Stimulated activated CD8-positive, alpha-beta memory T cell treated with anti-CD3 and anti-CD28 coated beads, Interleukin-4, amount 100 ng/mL, for 4 hours (primary cell): ENCODE measurements at regions not wholly inside any gene's neighbourhood (a gene's known extent, or its start where the extent isn't known, plus 50 kb on each side); places are given as distances from the start of the nearest gene placed in this dataset.
"Not testable (repeated sequence)": the region's sequence is repeated elsewhere in the genome, so short reads cannot be mapped to it uniquely, and the experiment has no call there.

Experiments used
- DNase-seq, 2 donors: peaks; one replicate each; pipeline ENCODE4 v3.0.0-alpha.2; 2020; ENCODE audit warnings: low read depth in 2 of 2, low spot score in 1 of 2

DNA sequence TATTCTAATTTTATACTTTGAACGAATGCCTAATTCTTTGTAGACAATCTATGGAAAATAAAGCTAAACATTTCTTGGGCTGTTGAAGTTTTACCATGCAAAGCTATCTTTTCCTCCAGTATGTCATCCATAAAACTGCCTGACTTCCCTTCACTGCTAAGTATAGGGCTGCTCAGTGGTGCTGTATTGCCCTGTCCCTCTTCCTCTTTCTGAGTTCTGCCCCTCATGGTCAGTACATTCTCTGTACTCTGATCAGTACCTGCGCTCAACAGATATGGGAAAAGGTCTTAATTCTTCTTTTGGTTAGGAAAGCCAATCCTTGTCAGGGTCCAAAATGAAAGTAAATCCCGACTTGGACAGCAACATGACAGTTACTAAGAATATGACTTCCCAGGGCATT, 321.9 kb downstream of the RAD51AP2 start:
- DNase-seq = no peak

DNA sequence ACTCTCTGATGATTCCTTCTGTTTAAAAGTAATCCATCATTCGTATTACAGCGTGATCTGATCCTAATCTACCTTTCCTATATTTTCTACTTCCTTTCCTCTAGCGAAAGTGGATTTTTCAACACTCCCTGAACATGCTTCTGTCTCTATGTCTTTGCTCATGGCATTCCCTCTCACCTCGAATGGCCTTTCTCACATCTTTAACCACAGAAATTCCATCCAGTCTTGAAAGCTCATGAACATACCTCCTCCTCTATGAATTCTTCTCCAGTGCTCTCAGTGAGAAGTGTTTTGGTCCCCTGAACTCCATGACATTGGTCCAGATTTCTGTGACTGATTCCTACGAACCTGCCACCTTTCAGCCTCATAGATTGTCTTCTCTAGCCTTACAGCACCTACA, 323.2 kb downstream of the RAD51AP2 start:
- no peak for DNase-seq

GRCh38 chr2:17194083-17194482, 324.2 kb downstream of the RAD51AP2 start:
- DNase-seq = no peak

DNA sequence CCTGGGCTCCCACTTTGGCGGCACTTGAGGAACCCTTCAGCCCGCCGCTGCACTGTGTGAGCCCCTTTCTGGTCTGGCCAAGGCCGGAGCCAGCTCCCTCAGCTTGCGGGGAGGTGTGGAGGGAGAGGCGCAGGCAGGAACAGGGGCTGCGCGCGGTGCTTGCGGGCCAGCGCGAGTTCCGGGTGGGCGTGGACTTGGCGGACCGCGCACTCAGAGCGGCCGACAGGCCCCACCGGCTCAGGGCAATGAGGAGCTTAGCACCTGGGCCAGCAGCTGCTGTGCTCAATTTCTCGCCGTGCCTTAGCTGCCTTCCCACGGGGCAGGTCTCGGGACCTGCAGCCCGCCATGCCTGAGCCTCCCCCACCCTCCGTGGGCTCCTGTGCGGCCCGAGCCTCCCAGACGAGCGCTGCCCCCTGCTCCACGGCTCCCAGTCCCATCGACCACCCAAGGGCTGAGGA, 324.8 kb downstream of the RAD51AP2 start:
- not testable (repeated sequence) for DNase-seq

- no peak for DNase-seq
Observed at GRCh38 chr2:17191223-17191622, 327.0 kb downstream of the RAD51AP2 start.

DNA sequence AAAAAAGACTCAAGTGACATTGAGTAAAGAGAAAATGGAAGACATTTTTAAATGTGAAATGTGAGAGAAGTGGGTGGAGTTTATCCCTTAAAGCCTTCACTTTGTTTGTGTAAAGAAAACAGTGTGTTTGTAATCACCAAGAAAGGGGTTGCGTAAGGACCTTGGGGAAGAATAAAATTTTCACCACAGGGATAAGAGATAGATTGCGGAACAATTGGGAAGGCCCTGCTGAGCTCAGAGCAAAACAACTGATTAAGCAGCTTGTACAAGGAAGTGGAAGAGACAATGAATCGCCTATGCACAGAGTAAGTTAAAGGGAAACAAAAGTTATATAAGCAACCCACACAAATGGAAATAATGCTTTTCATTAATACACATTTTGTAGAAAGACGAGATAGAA, 327.7 kb downstream of the RAD51AP2 start:
- no peak for DNase-seq

DNA sequence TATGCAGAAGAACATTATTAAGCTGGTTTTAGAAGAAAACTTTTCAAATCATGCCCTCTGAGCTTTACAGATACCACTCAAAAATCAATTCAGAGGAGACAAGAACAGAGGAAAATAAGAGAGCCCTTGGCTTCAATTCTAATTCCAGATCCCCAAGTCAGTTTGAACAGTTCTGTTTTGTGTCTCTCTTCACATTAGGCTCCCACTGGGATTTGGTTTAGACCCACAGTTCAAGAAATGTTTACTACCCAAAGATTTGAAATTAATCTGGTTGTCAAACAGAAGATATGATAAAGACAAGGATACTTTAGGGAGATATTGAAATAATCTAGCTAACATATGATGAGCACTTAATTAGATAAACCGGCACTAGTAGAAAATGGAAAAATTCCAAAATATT, 329.5 kb downstream of the RAD51AP2 start:
- DNase-seq = no peak

- no peak for DNase-seq
Observed at GRCh38 chr2:17184512-17184911, 333.7 kb downstream of the RAD51AP2 start.

DNA sequence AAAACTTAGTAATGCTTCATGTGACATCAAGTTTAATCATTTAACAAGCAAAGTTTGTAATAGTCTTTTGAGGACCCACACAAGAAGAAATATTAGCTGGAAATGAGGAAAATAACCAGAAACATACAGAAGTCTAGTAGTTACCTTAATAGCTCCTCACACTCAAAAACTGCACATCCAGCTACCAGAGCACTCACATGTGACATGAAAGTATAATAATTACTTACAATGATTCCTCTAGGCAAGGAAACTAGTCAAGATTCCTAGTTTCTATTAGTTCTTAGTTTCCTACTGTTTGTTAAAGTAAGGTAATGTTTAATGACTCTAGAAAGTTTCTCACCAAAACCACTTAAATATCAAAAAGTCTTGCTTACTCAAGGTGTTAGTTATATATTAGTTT, 335.8 kb downstream of the RAD51AP2 start:
- DNase-seq = no peak

DNA sequence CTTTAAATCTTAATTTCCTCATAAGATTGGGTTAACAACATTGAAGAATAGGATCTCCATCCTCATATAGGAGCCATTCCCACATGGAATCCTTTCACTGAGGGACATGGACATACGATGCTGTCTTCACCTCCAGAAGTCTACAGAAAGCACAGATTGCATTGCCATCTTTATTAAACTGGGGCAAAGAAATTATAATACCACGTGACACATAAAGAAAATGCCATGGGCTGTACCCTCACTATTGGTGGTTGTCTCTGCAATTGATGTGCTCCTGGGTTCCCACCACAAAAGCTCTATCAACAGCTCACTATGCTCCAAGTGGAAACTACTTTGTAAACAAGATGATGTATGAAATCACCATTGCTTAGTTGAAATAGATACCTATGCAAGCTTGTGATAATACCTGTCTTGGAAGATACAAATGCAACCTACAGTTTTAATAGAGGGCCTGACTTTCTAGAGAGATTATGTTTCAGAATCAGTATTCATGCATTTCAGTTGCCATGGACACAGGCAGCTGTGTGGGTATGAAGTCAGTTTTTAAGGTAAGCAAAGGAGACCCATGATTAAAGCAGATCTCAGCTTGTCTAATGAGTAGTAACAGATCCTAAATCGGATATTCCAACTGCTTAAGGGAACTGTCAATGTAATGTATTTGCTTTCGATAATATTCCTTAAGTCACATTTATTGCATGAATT, 337.0 kb downstream of the RAD51AP2 start:
- no peak for DNase-seq

DNA sequence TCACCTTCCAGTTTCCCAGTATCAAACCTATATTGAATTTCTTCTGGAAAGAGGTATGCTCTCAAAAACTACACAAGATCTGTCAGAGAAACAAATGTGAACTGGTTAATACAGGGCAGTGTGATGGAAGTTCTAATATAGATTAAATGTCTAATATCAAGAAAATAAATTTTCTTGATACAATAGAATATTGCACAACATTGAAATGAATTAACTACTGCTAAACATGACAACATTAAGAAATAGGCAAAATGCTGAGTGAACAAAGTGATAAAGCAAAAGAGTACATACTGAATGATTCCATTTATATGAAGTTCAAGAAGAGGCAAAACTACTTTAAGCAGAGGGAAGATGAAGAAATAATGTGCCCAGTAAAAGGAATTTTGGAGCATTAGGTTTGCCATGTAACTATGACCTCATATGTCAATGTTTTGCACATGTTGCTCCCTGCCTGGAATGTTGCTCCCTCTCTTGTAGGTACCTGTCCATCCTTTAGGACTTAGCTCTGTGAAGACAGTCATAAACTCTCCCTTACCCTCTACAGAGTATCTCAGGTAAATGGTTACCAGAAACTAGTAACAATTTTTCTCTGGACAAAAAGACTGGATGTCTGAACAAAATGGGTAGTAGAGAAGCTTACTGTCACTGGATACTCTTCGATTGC, 339.0 kb downstream of the RAD51AP2 start:
- no peak for DNase-seq

- DNase-seq = no peak
Observed at GRCh38 chr2:17177088-17177487, 341.2 kb downstream of the RAD51AP2 start.

DNA sequence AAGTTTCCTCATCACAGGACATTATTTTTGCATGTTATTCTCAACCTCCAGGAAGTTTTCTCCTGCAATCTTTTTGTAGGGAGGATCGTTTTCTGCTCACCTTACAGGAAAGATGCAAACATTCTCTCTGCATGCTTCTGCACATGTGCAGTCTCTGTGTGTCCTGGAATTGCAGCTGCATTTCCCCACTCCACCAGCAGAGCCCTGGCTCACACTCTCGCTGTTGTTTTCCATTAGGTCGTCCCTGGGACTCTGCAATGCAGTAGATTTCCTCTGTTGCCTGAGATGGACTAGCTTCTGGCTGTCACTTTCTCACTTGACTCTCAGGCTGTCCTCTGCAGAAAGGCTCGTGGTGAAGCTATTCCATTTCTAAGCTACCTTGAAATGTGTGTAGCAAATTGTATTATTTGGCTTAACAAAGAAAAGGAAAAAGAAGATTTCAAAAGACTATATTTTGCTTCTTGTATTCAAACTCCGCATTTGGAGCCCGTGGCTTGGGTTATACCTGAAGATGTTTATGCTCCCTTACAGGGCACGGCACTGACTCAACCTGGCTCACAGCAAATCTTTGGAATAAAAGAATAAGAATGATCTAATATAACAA, 346.7 kb downstream of the RAD51AP2 start:
- DNase-seq = no peak

GRCh38 chr2:17166506-17166905, 351.7 kb downstream of the RAD51AP2 start:
- DNase-seq = no peak

GRCh38 chr2:17164550-17164949, 353.7 kb downstream of the RAD51AP2 start:
- no peak for DNase-seq

DNA sequence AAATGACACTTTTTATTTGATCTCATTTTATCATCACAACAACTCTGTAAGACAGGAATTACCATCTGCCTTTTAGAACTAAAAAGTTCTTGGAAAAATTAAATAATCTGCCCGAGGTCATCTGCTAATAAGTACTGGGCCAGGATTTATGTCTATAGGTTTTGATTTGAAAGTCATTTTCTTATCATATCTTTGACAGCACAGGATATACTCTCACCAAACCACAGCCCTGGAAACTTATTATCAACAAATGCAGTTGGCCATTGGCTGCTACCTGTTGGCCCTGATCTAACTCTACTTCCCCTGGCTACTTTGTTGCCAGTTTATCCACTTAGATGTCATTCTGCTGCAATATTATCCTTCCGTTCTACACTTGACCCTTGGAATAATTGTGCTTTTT, 354.6 kb downstream of the RAD51AP2 start:
- DNase-seq = no peak

GRCh38 chr2:17162713-17163112, 355.5 kb downstream of the RAD51AP2 start:
- DNase-seq = no peak

DNA sequence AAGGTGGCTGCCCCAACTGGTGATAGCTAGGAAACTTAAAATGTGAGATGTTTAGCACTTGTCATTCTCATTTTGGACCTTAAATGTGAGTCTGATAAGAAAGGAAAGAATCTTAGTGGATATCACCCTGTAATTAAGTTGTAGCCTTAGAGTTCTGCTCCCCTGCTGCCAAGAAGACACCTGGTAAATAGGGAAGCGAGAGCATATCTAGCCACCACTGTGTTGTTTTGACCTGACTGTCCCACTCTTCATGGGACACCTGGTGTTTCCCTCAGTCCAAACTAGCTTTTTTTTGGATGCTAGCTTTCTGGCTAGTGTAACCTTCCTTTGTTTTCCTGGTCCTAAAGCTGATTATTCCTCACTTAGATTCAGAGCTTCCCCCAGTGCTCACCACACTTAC, 357.6 kb downstream of the RAD51AP2 start:
- DNase-seq = no peak

DNA sequence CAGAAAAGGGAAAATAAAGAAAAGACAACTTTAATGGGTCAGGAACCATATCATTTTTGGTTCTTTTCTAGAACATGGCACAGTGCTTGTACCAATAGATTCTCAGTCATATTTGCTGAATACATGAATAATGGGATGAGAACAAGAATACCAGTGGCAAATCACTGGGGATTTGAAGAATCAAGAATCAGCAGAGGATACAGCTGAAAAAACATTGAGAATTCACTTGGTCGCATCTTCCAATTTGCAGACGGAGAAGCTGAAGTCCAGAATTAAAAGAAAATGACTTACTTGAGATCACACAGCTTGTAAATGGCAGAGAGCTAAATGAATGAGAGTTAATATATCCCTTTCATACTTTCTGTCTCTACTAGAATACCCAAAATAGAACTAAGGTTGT, 362.2 kb downstream of the RAD51AP2 start:
- no peak for DNase-seq

DNA sequence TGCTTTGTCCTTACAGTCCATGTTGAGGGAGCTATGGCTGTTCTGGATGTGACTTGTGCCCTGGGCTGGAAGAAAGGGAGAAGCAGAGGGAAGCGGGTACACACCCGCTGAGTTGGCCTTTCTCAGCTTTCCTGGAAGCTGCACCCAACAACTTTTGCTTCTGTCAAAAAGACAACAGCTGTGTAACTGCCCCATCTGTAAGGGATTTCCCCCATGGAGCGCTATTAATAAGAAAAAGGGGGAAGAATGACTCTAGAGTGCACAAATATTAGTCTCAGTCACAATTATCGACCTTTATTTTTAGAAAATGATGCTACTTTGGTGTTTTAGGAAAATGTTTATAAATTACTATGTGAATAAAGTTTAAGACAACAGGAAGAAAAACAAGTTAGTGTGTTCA, 368.3 kb downstream of the RAD51AP2 start:
- no peak for DNase-seq

- no peak for DNase-seq
Observed at GRCh38 chr2:17148407-17149145, 369.7 kb downstream of the RAD51AP2 start.

GRCh38 chr2:17146358-17146757, 371.9 kb downstream of the RAD51AP2 start:
- DNase-seq = no peak
